Ishikawa (cell line): ENCODE measurements at regions not wholly inside any gene's neighbourhood (a gene's known extent, or its start where the extent isn't known, plus 50 kb on each side); places are given as distances from the start of the nearest gene placed in this dataset.

ENCODE experiments used
- CEBPB ChIP-seq: IDR thresholded peaks from 2 replicates; pipeline ENCODE4 v1.6.1; 2012
- CREB1 ChIP-seq: IDR thresholded peaks from 2 replicates; pipeline ENCODE4 v1.6.1; 2012; ENCODE audit warnings: low read depth
- EGR1 ChIP-seq: IDR thresholded peaks from 2 replicates; pipeline ENCODE4 v1.6.1; 2012
- EP300 ChIP-seq: IDR thresholded peaks from 2 replicates; pipeline ENCODE4 v1.6.1; 2012; ENCODE audit warnings: borderline replicate concordance
- FOXM1 ChIP-seq: IDR thresholded peaks from 2 replicates; pipeline ENCODE4 v1.6.1; 2012; ENCODE audit warnings: low read depth, borderline replicate concordance
- NFIC ChIP-seq: IDR thresholded peaks from 2 replicates; pipeline ENCODE4 v1.6.1; 2012
- RAD21 ChIP-seq: IDR thresholded peaks from 2 replicates; pipeline ENCODE4 v1.6.1; 2012; ENCODE audit warnings: low read depth
- TAF1 ChIP-seq: IDR thresholded peaks from 2 replicates; pipeline ENCODE4 v1.6.1; 2012; ENCODE audit warnings: low read depth, mild to moderate bottlenecking
- TCF12 ChIP-seq: IDR thresholded peaks from 2 replicates; pipeline ENCODE4 v1.6.1; 2012; ENCODE audit warnings: low read depth
- TEAD4 ChIP-seq: IDR thresholded peaks from 2 replicates; pipeline ENCODE4 v1.6.1; 2012
- YY1 ChIP-seq: IDR thresholded peaks from 2 replicates; pipeline ENCODE4 v1.6.1; 2012; ENCODE audit warnings: low read depth
- ZBTB7A ChIP-seq: IDR thresholded peaks from 2 replicates; pipeline ENCODE4 v1.6.1; 2012; ENCODE audit warnings: low read depth
- TF ChIP-seq, protein P1 (sequence below): IDR thresholded peaks from 2 replicates; pipeline ENCODE4 v1.6.1; 2012
- TF ChIP-seq, protein P2 (sequence below): IDR thresholded peaks from 2 replicates; pipeline ENCODE4 v1.6.1; 2012
- TF ChIP-seq, protein P3 (sequence below): IDR thresholded peaks from 2 replicates; pipeline ENCODE4 v1.6.1; 2012; ENCODE audit warnings: low read depth, mild to moderate bottlenecking

DNA sequence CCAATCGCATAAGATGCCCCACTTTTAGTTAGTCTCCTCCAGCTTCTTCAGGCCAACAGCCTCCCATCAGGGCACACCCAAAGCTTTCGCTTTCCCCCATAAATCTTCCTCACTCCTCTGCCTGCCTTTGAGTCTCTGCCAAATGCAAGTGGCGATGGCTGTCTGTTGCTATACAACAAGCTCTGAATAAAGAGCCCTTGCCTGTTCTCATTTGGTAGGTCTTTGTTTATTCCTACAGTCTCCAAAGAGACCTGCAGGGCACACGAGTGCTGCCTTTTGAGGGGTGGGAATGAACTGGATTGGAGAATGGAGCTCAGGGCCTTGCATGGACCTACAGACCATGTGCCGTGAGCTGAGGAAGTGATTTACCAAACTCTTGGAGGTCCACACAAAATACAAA, 52.2 kb upstream of the SOD3 start:
- TF ChIP-seq TAF1 (no peak), CREB1 (no peak), NFIC (no peak), FOXM1 (no peak), CEBPB (no peak), EGR1 (no peak), YY1 (no peak), RAD21 (no peak), EP300 (no peak)
- TF ChIP-seq, protein P1, sequence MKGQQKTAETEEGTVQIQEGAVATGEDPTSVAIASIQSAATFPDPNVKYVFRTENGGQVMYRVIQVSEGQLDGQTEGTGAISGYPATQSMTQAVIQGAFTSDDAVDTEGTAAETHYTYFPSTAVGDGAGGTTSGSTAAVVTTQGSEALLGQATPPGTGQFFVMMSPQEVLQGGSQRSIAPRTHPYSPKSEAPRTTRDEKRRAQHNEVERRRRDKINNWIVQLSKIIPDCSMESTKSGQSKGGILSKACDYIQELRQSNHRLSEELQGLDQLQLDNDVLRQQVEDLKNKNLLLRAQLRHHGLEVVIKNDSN, result no peak
- TF ChIP-seq, protein P2, sequence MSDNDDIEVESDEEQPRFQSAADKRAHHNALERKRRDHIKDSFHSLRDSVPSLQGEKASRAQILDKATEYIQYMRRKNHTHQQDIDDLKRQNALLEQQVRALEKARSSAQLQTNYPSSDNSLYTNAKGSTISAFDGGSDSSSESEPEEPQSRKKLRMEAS, result no peak

DNA sequence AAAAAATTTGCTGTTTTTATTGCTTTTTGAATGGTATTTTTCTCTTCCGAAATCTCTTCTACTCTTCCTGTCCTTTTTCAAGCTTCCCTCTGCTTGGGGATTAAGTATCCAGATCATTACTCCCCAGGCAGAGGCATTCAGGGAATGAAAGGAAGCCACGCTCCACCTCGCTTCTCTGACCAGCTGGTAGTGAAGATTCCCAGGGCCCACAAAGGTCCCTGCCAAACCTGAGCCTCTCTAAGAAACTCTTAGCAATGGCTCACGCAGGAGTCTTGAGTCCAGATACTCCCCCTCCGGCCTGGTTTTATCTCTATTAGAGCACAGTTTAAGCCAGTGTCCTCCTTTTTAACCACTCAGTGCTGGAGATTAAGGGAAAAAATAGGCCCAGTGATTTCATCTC, 51.4 kb upstream of the SOD3 start:
- no peak for TF ChIP-seq TCF12
- TF ChIP-seq CEBPB, result no peak
- no peak for TF ChIP-seq RAD21
- no peak for TF ChIP-seq FOXM1
- no peak for TF ChIP-seq EP300
- no peak for TF ChIP-seq ZBTB7A
- no peak for TF ChIP-seq TEAD4
- TF ChIP-seq EGR1, result no peak
- TF ChIP-seq, protein P2, result no peak
- no peak for TF ChIP-seq YY1
- TF ChIP-seq, protein P3, sequence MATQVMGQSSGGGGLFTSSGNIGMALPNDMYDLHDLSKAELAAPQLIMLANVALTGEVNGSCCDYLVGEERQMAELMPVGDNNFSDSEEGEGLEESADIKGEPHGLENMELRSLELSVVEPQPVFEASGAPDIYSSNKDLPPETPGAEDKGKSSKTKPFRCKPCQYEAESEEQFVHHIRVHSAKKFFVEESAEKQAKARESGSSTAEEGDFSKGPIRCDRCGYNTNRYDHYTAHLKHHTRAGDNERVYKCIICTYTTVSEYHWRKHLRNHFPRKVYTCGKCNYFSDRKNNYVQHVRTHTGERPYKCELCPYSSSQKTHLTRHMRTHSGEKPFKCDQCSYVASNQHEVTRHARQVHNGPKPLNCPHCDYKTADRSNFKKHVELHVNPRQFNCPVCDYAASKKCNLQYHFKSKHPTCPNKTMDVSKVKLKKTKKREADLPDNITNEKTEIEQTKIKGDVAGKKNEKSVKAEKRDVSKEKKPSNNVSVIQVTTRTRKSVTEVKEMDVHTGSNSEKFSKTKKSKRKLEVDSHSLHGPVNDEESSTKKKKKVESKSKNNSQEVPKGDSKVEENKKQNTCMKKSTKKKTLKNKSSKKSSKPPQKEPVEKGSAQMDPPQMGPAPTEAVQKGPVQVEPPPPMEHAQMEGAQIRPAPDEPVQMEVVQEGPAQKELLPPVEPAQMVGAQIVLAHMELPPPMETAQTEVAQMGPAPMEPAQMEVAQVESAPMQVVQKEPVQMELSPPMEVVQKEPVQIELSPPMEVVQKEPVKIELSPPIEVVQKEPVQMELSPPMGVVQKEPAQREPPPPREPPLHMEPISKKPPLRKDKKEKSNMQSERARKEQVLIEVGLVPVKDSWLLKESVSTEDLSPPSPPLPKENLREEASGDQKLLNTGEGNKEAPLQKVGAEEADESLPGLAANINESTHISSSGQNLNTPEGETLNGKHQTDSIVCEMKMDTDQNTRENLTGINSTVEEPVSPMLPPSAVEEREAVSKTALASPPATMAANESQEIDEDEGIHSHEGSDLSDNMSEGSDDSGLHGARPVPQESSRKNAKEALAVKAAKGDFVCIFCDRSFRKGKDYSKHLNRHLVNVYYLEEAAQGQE, result no peak
- no peak for TF ChIP-seq TAF1
- TF ChIP-seq NFIC, result no peak
- no peak for TF ChIP-seq CREB1
- TF ChIP-seq, protein P1, result no peak

DNA sequence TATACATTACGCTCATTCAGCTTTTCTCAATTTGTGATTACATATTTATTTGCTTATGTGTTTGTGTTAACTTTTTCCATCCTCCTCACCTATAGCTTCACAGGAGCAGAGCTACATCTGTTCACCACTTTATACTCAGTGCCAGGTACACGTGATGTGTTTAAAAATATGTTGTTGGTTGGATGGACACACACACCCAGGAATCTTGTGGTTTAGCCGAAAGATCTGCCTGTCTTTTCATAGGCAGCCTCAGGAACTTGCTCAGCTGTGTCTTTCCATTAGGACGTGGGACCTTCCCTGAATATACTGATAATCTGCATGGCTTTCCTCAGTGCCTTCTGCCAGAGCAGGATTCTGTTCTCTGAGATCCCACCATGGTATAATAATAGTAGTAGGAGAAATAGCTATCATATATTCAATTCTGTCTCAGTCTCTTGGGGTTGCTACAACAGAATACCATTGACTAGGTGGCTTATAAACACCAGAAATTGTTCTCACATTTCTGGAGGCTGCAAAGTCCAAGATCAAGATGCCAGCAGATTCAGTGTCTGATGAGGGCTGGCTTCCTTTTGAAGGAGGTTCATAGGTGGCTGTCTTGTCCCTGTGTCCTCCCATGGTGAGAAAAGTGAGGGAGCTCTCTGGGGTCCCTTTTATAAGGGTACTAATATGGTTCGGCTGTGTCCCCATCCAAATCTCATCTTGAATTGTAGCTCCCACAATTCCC, 50.0 kb upstream of the SOD3 start:
- TF ChIP-seq, protein P2, result no peak
- TF ChIP-seq, protein P1, result no peak
- TF ChIP-seq RAD21, result no peak
- no peak for TF ChIP-seq YY1
- TF ChIP-seq EP300, result no peak
- TF ChIP-seq CREB1, result no peak
- TF ChIP-seq TAF1, result no peak
- no peak for TF ChIP-seq TEAD4
- no peak for TF ChIP-seq NFIC
- no peak for TF ChIP-seq ZBTB7A
- TF ChIP-seq FOXM1, result no peak
- TF ChIP-seq TCF12, result no peak
- TF ChIP-seq, protein P3, result no peak
- TF ChIP-seq EGR1, result no peak
- TF ChIP-seq CEBPB, result no peak
